Frontal cortex (tissue), 3 donors: ENCODE measurements at regions not wholly inside any gene's neighbourhood (a gene's known extent, or its start where the extent isn't known, plus 50 kb on each side); places are given as distances from the start of the nearest gene placed in this dataset.

Experiments used
- DNase-seq, 2 donors: peaks; one replicate each; pipeline ENCODE4 v3.0.0; 2012; ENCODE audit warnings: low spot score in 2 of 2
- FAIRE-seq: peaks from 2 replicates; lab custom pipeline; 2012; peaks lifted over from hg19 to GRCh38; lab: Jason Lieb, UNC
- donor health status: control.
- donor health status: control.
- donor health status: control.

DNA sequence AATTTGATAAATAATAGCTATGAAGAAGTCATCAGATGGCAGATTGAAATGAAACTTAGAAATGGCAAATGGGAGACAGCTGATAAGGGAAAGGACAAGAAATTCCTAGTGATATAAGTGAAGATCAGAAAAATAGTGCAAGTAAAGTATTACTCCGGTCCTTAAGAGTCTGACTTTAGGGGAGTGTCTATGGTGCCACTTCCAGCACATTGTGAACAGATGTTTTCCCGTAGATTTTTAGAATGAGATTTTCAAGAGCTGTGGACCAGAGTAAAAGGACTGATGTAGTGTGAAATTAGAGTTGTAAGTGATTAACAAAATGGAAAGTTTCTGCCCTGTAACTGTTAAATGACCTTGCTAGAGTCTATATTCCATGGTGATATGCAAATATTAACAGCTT lies 974.8 kb upstream of the TENM4 start:
- no peak for FAIRE-seq
- no peak for DNase-seq

DNA sequence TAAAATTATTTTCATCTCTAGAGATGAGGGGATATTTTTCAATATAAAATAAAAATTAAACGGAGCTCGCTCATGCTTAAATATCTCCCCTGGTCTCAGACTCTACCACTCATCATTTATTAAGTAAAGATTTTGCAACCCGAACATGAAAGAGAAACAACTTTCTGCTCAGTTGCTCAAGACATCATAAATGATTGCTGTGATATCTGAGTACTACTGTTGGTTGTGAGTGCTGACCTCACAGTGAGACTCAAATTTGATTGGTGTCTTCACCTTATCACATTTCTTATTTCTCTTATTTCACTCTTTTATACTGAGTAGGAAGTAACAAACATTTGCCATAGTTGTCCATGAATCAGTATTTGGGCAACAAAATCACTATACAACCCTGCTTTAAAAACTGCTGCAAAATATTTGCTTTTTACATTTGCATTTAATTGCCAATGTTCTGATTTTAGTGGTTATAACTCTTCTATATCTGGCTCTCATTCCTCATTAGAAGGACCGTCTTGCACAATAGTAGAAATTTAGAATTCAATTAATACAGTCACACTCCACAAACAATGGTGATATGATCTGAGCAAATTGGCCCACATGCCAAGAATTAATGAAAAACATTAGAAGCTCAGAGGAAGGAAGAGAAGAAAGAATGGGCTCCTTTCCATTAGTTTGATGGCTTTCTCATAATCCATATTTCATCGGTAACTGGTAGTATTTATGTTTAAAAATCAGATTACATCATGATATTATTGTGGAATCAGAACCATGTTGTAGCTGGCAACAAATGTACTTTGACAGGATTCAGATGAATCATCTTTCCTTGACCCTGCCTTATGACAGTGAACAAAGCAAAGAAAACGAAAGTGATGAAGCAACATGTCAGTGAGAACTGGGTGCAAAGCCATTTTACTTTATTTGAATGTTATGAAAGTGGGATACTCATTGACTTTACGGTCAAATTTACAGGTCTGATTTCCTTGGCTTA lies 973.6 kb upstream of the TENM4 start:
- no peak for FAIRE-seq
- DNase-seq = no peak

DNA sequence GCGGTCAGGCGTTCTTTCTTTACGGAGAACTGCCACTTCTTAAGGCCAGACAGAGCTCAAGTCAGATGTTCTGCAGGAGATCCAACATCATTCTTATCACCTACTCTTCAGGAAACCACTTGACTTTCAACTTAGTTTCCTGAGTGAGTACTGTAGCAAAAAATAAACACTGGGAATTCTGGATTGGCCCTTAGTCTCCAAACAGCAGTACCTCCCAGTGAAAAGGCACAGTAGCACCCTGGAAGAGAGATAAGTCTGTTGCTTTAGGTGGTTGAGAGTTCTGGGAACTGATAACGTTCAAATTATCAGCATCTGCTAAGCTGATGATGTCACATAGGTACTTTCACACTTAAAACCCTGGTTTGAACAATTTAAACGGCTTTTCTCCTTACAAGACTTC lies 971.8 kb upstream of the TENM4 start:
- DNase-seq (no peak), FAIRE-seq (no peak)

DNA sequence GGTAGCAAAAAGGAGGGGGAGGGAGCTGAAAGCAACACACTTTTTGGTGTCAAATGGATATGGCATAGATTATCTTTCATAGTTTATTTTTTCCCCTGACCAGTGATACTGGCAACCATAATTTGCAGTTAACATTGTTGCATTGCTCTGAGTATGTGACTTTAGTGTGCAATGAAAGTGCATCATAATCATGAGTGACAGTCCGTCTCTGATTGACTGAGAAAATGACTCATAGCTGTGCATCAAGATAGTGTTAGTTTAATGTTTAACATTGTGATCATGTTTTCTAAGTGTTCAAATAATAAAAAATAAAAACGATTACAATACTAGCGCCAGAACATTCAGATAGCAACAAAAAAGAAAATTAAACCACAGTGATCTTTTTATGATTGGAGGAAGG lies 952.4 kb upstream of the TENM4 start:
- FAIRE-seq (no peak), DNase-seq (no peak)

DNA sequence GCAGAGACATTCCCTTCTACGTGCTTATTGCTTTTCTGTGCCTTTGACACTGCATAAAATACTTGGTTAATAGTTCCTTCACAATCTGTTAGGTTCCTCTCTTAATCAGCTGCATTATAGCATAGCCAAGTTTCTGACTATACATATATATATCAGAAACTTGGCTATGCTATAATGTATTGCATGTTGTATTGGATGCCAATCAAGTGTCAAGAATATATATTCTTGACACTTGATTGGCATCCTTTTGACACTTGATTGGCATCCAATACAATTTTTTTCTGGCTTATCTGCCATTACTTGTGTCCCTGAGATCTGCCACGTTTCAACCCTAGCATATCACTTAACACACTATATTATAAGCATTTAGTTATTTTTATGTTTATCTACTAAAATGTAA lies 949.7 kb upstream of the TENM4 start:
- DNase-seq (no peak), FAIRE-seq (no peak)

DNA sequence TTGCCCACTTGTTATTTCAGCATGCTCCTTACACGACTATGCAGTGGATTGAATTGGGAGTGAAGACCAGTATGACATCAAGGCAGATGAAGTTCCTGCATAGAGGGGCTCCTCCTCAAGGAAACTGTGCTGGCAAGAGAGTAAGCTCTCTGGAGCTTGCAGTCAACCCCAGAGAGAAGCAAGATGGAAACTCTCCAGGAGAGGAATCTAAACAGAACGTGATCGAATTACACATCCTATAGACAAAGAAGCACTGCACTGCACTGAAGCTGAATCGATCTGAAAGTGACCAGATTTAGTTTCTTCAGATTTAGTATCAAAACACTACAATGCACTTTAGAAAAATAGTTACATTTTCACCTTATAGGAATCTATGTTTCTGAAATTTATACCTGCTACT lies 947.7 kb upstream of the TENM4 start:
- FAIRE-seq = no peak
- no peak for DNase-seq

DNA sequence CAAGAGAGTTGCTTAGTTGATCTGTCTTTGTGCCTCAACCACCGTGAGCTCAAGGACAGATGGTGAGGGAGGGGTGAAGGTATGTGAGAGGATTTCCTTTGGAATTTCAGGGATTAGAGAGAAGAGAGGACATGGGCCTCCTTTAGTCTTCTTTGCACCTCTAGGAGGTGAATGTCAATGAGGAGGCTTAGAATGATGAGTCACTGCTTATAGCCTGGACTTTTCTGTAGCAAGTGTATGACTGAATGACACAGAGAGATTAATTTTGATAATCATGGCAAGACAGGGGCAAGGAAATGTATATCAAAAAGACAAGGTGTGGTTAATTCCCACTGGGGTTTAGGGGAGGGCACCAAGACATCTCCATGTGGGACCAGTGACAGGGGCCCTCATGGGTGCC lies 947.3 kb upstream of the TENM4 start:
- FAIRE-seq (no peak), DNase-seq (no peak)

DNA sequence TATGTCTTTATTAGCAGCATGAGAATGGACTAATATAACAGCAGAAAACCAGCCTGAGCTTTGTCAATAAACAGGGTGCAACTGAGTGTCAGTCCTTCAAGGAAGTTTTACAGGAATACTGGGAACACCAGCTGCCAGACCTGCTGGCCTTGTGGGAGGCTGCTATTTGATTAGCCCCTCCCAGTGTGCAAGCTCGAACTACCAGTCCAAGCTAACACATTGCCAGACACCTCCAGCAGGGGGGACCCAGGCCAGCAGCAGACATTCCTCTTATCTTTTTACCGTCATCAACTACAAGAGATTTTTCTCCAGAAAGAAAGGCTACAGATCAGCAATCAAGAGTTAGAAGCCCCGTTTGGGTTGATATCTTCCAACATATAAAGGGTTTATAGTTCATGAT lies 942.8 kb upstream of the TENM4 start:
- DNase-seq (no peak), FAIRE-seq (no peak)

DNA sequence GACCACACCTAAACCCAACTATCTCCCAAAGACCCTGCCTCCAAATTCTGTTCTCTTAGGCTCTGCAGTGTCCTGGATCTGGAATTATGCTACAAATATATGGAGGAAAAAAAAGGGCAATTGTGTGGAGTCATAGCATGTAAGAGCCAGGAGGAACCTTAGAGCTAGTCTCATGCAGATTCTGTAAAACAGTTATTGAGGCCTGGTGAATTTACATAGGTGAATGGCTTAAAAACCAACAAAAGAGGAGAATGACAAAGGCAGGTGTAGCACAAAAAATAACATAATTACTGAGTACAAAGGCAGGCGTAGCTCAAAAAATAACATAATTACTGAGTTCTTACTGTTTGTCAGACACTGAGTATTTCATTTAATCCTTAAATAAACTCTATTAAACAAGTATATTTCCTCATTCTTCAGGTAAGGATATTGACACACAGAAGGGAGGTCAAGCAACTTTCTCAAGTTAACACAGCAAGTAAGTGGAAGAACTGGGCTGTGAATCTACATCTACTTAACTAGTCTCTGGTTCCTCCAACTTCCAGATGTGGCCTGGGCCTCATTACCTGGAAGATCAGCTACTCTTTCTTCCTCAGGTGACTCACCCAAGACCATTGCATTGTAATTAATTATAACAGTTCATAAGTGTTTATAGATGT lies 938.9 kb upstream of the TENM4 start:
- DNase-seq (no peak), FAIRE-seq (no peak)

DNA sequence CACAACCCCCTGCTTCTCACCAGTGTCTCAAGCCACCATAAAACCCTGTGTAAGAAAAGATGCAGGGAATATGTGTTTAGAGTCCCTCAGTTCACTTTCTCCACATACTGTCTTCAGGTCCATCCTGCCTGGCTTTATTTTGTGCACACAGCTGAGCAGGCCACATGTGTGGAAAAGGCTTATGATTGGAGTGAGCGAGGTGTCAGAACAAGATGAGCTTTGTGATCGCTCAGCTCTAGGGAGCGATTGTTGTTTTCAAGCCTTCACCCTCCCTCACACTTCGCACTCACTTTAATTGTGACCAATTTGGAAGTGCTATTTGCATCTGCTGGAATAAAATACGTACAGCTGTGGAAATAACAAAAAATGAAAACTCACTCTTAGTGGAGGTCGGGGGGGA lies 931.1 kb upstream of the TENM4 start:
- FAIRE-seq = no peak
- DNase-seq = no peak

DNA sequence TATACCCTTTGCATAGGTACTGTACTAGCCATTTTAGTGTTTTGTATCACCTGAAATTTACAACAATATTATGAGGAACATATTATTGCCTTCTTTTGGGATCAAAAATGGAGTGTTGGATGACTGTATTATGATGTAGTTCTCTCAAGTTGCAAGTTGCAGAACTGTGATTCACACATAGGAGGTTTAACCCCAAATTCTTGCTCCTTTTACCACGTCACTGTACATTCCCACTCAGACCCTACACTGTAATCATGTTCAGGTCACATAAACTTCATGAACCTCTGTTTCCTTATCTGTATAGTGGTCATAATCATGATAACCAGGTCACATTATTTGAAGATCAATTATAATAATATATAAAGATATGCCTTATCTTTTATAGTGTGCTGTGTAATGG lies 925.1 kb upstream of the TENM4 start:
- FAIRE-seq (no peak), DNase-seq (no peak)

DNA sequence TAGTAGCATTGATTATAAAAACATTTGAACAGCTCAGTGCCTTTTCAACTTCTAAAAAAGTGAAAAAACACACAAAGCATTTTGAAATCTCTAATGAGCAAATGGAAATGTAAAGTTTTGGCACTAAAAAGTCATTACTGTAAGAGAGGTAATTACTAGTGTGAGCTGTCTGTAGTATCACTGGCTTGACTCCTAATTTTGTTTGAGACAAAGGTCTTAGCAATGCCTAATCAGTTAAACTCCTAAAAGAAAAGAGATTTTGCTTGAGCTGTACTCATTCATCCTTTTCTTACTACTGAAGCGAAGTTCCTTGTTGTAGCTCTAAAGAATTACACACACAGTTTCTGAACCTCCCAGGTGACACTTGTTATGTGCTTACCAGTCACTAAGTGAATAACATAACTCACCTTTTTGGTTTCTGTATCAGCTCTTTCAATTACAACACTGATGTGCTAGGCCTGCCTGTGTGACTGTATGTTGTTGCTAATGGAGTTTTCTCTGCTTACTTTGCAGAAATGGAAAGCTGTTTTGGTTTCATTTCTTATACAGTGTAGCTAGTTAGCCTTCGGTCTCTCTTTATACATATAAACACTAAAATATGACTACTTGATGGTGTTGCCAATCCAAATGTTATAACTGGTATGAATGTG lies 924.4 kb upstream of the TENM4 start:
- no peak for FAIRE-seq
- no peak for DNase-seq

DNA sequence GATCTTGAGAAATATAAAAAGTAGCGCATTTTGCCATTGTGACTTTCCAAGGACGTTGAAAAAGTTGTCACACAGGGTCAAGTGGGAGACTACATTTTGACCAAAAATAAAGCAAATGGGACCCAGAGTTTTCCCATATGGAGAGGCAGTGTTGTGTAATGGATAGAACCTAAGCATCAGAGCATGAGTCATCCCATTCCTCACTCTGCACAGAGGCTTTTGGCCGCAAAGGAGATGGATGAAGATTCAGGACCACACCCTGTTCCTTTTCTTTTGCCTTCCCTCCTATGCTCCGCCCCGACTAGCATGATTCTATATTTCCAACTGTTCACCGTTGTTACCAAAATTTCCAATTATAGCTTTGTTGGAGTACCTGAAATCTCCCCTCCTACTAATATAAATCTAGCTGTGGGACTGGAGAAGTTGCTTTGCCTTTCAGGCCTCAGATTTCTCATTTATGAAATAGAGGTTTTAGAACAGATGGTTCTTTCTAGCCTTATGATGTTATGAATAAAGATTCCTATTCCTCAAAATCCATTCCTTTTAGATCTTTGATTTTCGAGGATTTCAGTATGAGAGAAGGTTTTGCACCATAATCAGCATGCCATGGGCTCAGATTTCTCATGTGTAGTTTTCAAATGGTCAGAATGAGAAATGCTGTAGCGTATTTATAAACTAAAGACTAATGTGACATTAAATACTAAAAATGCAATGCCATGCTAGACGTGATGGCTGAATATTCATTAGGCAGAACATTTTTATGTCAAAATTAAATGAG lies 921.9 kb upstream of the TENM4 start:
- DNase-seq = no peak
- no peak for FAIRE-seq

DNA sequence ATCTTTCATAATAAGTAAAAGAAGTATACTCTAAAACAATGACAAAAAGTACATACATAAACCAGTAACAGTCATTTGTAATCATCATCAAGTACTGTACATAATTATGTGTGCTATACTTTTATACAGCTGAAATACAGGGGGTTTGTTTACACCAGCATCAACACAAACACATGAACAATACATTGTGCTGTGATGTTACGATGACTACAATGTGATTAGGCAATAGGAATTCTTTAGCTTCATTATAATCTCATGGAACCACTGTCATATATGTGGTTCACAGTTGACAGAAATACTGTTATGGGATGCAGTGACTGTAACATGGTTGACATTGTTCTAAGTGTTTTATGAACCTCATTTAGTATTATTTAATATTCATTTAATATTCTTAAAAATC lies 914.4 kb upstream of the TENM4 start:
- DNase-seq (no peak), FAIRE-seq (no peak)

DNA sequence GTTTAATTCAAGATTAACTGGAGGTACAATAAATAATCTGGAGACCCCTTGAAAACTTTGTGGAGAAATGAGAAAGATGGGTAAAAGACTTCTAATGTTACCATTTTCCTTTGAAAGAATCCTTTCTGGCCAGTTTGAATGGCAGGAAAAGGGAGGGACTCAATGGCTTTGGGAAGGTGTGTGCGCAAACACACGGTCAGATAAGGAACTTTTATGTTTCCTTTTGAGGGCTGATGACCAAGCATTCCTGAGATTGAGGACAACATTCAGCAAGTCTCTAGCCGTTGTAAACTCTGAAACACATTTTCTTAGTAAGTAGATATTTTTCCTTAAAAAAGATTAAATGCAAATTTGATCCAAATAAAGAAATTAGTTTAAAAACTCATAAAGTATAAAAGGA lies 909.7 kb upstream of the TENM4 start:
- no peak for DNase-seq
- no peak for FAIRE-seq

DNA sequence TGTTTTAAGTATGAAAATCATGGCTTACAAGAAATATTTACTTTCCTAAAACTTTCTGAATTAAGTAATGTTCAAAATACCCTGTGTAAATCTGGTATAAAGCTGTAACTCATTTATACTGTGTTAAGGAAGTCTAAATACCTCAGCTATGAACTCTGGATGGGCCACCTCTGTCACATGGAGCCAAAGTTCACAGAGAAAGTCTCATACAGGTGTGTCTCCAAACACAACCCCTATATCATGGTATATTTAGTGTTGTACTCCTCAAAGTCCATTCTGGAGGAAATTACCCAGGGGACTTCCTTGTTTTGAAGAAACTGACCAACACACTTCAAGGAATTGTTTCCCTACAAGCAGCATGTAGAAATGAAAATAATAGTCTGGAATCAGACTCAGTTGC lies 909.2 kb upstream of the TENM4 start:
- no peak for DNase-seq
- no peak for FAIRE-seq

DNA sequence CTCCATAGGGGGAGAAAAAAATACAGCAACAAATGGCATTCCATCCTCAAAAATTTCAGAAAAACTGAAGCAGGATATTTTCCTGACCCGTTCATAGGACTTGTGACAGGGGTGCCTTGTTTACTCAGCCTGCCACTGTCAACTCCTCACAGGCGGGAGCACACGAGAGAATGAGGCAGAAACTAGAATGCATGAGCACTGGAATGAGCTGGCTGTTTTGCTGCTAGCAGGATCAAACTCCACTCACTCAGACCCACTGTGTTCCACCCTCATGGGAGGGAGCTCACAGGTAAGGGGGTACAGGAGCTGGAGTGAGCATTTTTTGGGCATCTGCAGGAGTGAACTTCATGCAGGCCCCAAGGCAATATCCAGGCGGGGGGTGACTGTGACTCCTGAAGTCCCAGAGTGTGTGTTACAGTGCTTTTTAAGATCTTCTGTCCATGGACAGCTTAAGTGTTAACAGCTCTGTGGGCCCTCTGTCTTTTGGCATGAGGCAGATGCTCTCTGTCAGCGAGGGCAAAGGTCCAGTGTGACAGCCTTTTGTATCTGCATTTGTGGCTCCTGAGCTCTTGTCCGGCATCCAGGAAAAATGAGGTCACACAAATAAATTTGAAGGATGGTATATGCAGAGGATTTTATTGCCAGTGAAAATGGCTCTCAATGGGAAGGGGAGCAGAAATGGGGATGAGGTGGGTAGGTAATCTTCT lies 905.7 kb upstream of the TENM4 start:
- FAIRE-seq = no peak
- no peak for DNase-seq

DNA sequence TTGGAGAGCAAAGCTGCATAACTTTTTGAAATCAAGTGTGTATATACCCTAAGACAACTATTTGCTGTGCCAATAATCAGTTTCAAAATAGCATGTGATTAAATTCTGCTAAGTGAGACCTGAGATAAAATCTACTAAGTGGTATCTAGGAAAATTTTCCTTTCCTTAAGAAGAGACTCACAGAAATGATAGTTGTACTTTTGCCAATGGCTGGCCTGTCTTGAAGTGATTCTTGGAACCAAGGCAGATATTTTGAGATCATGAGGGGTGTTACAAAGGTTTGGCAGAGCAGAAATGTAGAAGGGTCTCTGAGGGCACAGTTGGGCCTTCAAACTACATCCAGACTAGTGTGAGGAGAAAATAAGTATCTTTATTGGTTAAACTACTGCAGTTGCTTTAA lies 902.6 kb upstream of the TENM4 start:
- no peak for FAIRE-seq
- DNase-seq = no peak

DNA sequence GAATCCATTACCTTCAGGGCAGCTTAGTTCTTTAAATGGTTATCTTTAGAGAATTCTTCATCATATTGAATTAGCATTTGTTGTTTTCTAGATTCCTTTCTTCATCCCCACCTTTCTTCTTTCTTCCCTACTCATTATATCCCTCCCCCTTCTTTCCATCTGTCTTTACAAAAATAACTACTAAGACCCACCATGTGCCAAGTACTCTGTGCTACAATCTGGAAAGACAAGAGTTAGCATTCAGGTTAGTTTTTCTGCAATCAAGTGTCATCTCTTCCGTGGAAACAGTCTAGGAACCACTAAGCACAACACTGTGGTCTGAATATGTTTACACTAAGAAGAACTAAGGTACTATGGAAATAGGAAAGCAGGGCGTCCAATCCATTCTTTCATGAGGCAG lies 897.4 kb upstream of the TENM4 start:
- DNase-seq (no peak), FAIRE-seq (no peak)

DNA sequence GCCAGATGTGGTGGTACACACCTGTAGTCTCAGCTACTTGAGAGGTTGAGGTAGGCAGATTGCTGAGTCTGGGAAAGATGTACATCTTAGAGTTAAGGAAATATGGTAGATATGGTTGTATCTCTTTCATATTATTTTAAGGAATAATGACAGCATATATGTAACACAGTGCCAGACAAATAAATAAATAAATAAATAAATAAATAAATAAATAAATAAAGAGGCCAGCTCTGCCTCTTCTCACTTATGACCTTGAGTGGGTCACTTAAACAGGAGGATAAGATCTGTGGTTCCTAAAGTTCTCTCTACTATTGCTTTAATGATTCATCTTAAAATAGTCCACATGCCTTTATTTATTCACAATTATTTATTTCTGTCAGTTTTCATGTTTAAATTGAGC lies 890.9 kb upstream of the TENM4 start:
- FAIRE-seq = no peak

More for the DNA sequence above, 890.9 kb upstream of the TENM4 start:
- DNase-seq = no peak
